H1 (cell line): ENCODE measurements at regions not wholly inside any gene's neighbourhood (a gene's known extent, or its start where the extent isn't known, plus 50 kb on each side); places are given as distances from the start of the nearest gene placed in this dataset.

Experiments used
- CTCF ChIA-PET: fragments of 300-600 bp; sonication (Branson Sonifier 250); formaldehyde crosslinking; loops from one replicate; lab custom pipeline; 2021; ENCODE audit not compliant: partially characterized antibody; lab: Charles Lee
- POLR2A ChIA-PET: fragments of 300-600 bp; sonication (Branson Sonifier 250); formaldehyde crosslinking; loops from one replicate; lab custom pipeline; 2021; ENCODE audit warnings: inconsistent platforms; ENCODE audit not compliant: partially characterized antibody; lab: Charles Lee
- DNase-seq, 2 experiments: peaks; one replicate each; pipeline versions ENCODE4 v3.0.0 to v3.0.0-alpha.2; 2010 to 2022; ENCODE audit warnings: low spot score in 2 of 2, low read depth in 1 of 2, mixed read lengths in 1 of 2
- FAIRE-seq: peaks from 2 replicates; lab custom pipeline; 2011; peaks lifted over from hg19 to GRCh38; lab: Jason Lieb, UNC
- H2AFZ ChIP-seq: 2 replicates; pipeline ENCODE4 v1.8.1; 2012; ENCODE audit warnings: low read length, inconsistent platforms
- H2AK5ac ChIP-seq: 2 replicates; pipeline ENCODE4 v1.6.1; 2013; ENCODE audit warnings: low read depth, low read length
- H2BK120ac ChIP-seq: replicated peaks from 2 replicates; pipeline ENCODE3; 2013; ENCODE audit warnings: low read depth, low read length, inconsistent platforms
- H2BK12ac ChIP-seq: 2 replicates; pipeline ENCODE4 v1.6.1; 2013; ENCODE audit warnings: low read depth, low read length
- H2BK15ac ChIP-seq: 2 replicates; pipeline ENCODE4 v1.6.1; 2013; ENCODE audit warnings: low read length
- H2BK20ac ChIP-seq: 2 replicates; pipeline ENCODE4 v1.6.1; 2013; ENCODE audit warnings: low read length
- H2BK5ac ChIP-seq: 2 replicates; pipeline ENCODE4 v1.6.1; 2013; ENCODE audit warnings: low read depth, low read length
- H3K14ac ChIP-seq: 2 replicates; pipeline ENCODE4 v1.6.1; 2013; ENCODE audit warnings: inconsistent platforms; ENCODE audit not compliant: insufficient read length
- H3K18ac ChIP-seq: 2 replicates; pipeline ENCODE4 v1.6.1; 2013; ENCODE audit warnings: low read length; ENCODE audit errors: extremely low read depth
- H3K23ac ChIP-seq: 2 replicates; pipeline ENCODE4 v1.6.1; 2013; ENCODE audit warnings: inconsistent platforms; ENCODE audit not compliant: insufficient read length
- H3K23me2 ChIP-seq: 2 replicates; pipeline ENCODE4 v1.6.1; 2013; ENCODE audit warnings: low read depth, low read length
- H3K27ac ChIP-seq: 2 replicates; pipeline ENCODE4 v1.6.1; 2011; ENCODE audit warnings: low read depth, low read length, inconsistent platforms
- H3K27me3 ChIP-seq, 4 experiments: replicated peaks in 1 of 4; 1 replicate in 1 of 4; 2 replicates in 3 of 4; pipeline versions ENCODE4 v1.6.1 to v1.8.1; 2011 to 2013; ENCODE audit warnings: low read length in 3 of 4, mild to moderate bottlenecking in 3 of 4, inconsistent platforms in 2 of 4, mixed read lengths in 2 of 4, moderate library complexity in 1 of 4; ENCODE audit not compliant: control insufficient read depth in 3 of 4, insufficient read depth in 3 of 4; ENCODE audit errors: extremely low read depth in 1 of 4
- H3K36me3 ChIP-seq, 4 experiments: 2 replicates each; pipeline versions ENCODE4 v1.6.1 to v1.8.1; 2011 to 2013; ENCODE audit warnings: mild to moderate bottlenecking in 4 of 4, low read length in 3 of 4, moderate library complexity in 2 of 4, control low read depth in 1 of 4, inconsistent platforms in 1 of 4; ENCODE audit not compliant: insufficient read depth in 4 of 4, control insufficient read depth in 2 of 4
- H3K4ac ChIP-seq: replicated peaks from 2 replicates; pipeline ENCODE3; 2013; ENCODE audit warnings: low read length, low read depth, mixed read lengths, inconsistent platforms; ENCODE audit not compliant: insufficient read length
- H3K4me1 ChIP-seq, 4 experiments: replicated peaks in 1 of 4; 1 replicate in 1 of 4; 2 replicates in 3 of 4; pipeline versions ENCODE4 v1.6.1 to v1.8.1; 2011 to 2013; ENCODE audit warnings: low read length in 3 of 4, inconsistent platforms in 2 of 4, mixed read lengths in 1 of 4; ENCODE audit not compliant: insufficient read depth in 4 of 4, control insufficient read depth in 3 of 4
- H3K4me2 ChIP-seq, 2 experiments: 2 replicates each; pipeline versions ENCODE4 v1.6.1 to v1.8.1; 2011 to 2013; ENCODE audit warnings: low read depth in 2 of 2, low read length in 2 of 2, control low read depth in 1 of 2, inconsistent platforms in 1 of 2, mild to moderate bottlenecking in 1 of 2; ENCODE audit not compliant: insufficient read depth in 1 of 2
- H3K4me3 ChIP-seq, 4 experiments: fragments of 200-600, 300-600 bp in 1 of 4; sonication (generic), shearing (Covaris generic), sonication (Bioruptor Twin) in 1 of 4; 2 replicates each; pipeline versions ENCODE4 v1.5.1 to v1.8.1; 2011 to 2016; ENCODE audit warnings: low read length in 4 of 4, low read depth in 3 of 4, control low read depth in 2 of 4, inconsistent platforms in 2 of 4, mild to moderate bottlenecking in 2 of 4, mixed read lengths in 1 of 4, moderate library complexity in 1 of 4; ENCODE audit not compliant: insufficient read depth in 2 of 4; ENCODE audit errors: extremely low read depth in 1 of 4
- H3K56ac ChIP-seq: replicated peaks from 2 replicates; pipeline ENCODE3; 2013; ENCODE audit warnings: low read depth, mild to moderate bottlenecking, mixed read lengths, low read length, inconsistent platforms; ENCODE audit not compliant: insufficient read length
- H3K79me1 ChIP-seq: 2 replicates; pipeline ENCODE4 v1.6.1; 2013; ENCODE audit warnings: low read depth, low read length, control low read depth
- H3K79me2 ChIP-seq, 2 experiments: 2 replicates each; pipeline versions ENCODE4 v1.6.1 to v1.8.1; 2012 to 2013; ENCODE audit warnings: low read length in 2 of 2, mild to moderate bottlenecking in 2 of 2, inconsistent platforms in 1 of 2; ENCODE audit not compliant: insufficient read depth in 2 of 2, control insufficient read depth in 1 of 2
- H3K9ac ChIP-seq, 4 experiments: replicated peaks in 1 of 4; 1 replicate in 1 of 4; 2 replicates in 3 of 4; pipeline versions ENCODE4 v1.6.1 to v1.8.1; 2011 to 2013; ENCODE audit warnings: low read depth in 3 of 4, low read length in 3 of 4, control low read depth in 2 of 4, mild to moderate bottlenecking in 2 of 4, moderate library complexity in 2 of 4, inconsistent platforms in 1 of 4; ENCODE audit errors: extremely low read depth in 1 of 4
- H3K9me3 ChIP-seq, 2 experiments: 2 replicates each; pipeline versions ENCODE4 v1.6.1 to v1.8.1; 2012 to 2013; ENCODE audit warnings: mild to moderate bottlenecking in 2 of 2, moderate library complexity in 2 of 2, control low read depth in 1 of 2, inconsistent platforms in 1 of 2, low read depth in 1 of 2, low read length in 1 of 2, mixed read lengths in 1 of 2; ENCODE audit not compliant: insufficient read depth in 2 of 2
- H4K20me1 ChIP-seq, 2 experiments: replicated peaks in 1 of 2; 2 replicates each; pipeline versions ENCODE3 to v1.8.1; 2011 to 2013; ENCODE audit warnings: inconsistent platforms in 2 of 2, low read length in 2 of 2, mild to moderate bottlenecking in 1 of 2; ENCODE audit not compliant: insufficient read depth in 2 of 2, control insufficient read depth in 1 of 2
- H4K5ac ChIP-seq: 2 replicates; pipeline ENCODE4 v1.6.1; 2013; ENCODE audit warnings: low read length, low read depth, mixed read lengths, inconsistent platforms; ENCODE audit not compliant: insufficient read length
- H4K8ac ChIP-seq: 2 replicates; pipeline ENCODE4 v1.8.0; 2013; ENCODE audit warnings: mild to moderate bottlenecking, moderate library complexity, low read length, inconsistent platforms; ENCODE audit not compliant: insufficient read depth; ENCODE audit errors: extremely low read depth
- H4K91ac ChIP-seq: replicated peaks from 2 replicates; pipeline ENCODE3; 2013; ENCODE audit warnings: low read length, mixed read lengths, inconsistent platforms; ENCODE audit not compliant: insufficient read length
- CBX5 ChIP-seq: fragments of 300-800, 300-1000 bp; sonication (generic); IDR thresholded peaks from 2 replicates; pipeline ENCODE4 v1.7.1; 2016; ENCODE audit warnings: antibody characterized with exemption, low read length, low read depth
- FOSL1 ChIP-seq: IDR thresholded peaks from 2 replicates; pipeline ENCODE4 v1.6.1; 2011; ENCODE audit warnings: mild to moderate bottlenecking, low read depth, low read length, moderate library complexity; ENCODE audit not compliant: insufficient read depth
- SIX5 ChIP-seq: IDR thresholded peaks from 2 replicates; pipeline ENCODE4 v1.6.1; 2011; ENCODE audit warnings: mild to moderate bottlenecking, low read depth, low read length
- SRF ChIP-seq: IDR thresholded peaks from 2 replicates; pipeline ENCODE4 v1.6.1; 2011; ENCODE audit warnings: mild to moderate bottlenecking, low read depth, low read length, moderate library complexity
- TAF7 ChIP-seq: optimal IDR thresholded peaks from 2 replicates; pipeline ENCODE3; 2011; ENCODE audit warnings: low read depth, mild to moderate bottlenecking, inconsistent platforms, low read length, moderate library complexity, borderline replicate concordance
- TBP ChIP-seq: IDR thresholded peaks from 2 replicates; pipeline ENCODE4 v1.6.1; 2011; ENCODE audit warnings: low read depth, low read length, improper control_type of control experiment
- WGBS, 2 experiments: shearing (Covaris generic) in 1 of 2; methylation state at CpG; one replicate each; pipeline versions ENCODE4 v1.1.6 to v1.1.7; 2013 to 2015; ENCODE audit warnings: low lambda C conversion rate in 2 of 2, mixed read lengths in 2 of 2, inconsistent platforms in 1 of 2, low coverage in 1 of 2, missing lambda C conversion rate in 1 of 2; ENCODE audit not compliant: insufficient replicate concordance in 2 of 2, insufficient coverage in 1 of 2, insufficient read length in 1 of 2; ENCODE audit errors: extremely low coverage in 1 of 2, missing lambda C conversion rate in 1 of 2; 5-methylcytosine and 5-hydroxymethylcytosine counted together

GRCh38 chr6:169095153-169095552 is 158.5 kb downstream of the THBS2 start:
- H3K27me3 ChIP-seq: no peaks in the 10 kb centered on the region
- H3K9ac ChIP-seq: no peak overlapping the region
- no peaks in the 10 kb centered on the region for H4K20me1 ChIP-seq
- H2BK15ac ChIP-seq: no peak overlapping the region
- no peaks in the 10 kb centered on the region for H3K23me2 ChIP-seq
- H3K79me1 ChIP-seq: no peaks in the 10 kb centered on the region
- no peak overlapping the region for H3K27ac ChIP-seq
- peaks cover 24 to 25% of the 10 kb centered on the region in 2 experiments for H3K9me3 ChIP-seq
- H2BK5ac ChIP-seq: no peak overlapping the region
- H3K4me3 ChIP-seq: no peak overlapping the region
- H3K4me2 ChIP-seq: no peak overlapping the region
- no peak overlapping the region for H3K56ac ChIP-seq
- no peak overlapping the region for H2BK12ac ChIP-seq
- H3K36me3 ChIP-seq: no peaks in the 10 kb centered on the region; a peak in 1 of 8 replicates
- DNase-seq (no peak), FAIRE-seq (no peak)
- no peaks in the 10 kb centered on the region for H3K79me2 ChIP-seq
- no peak overlapping the region for H3K14ac ChIP-seq
- H3K4me1 ChIP-seq: peaks cover 0 to 6% (median 5%) of the 10 kb centered on the region in 4 experiments; a peak in 4 of 7 replicates
- no peak overlapping the region for H2BK20ac ChIP-seq
- POLR2A ChIA-PET: no interaction called here
- TF ChIP-seq SRF (no peak), TBP (no peak), FOSL1 (no peak), TAF7 (no peak), SIX5 (no peak), CBX5 (no peak)
- no peak overlapping the region for H3K18ac ChIP-seq
- H4K91ac ChIP-seq: no peak overlapping the region
- no peak overlapping the region for H3K23ac ChIP-seq
- H3K4ac ChIP-seq: no peak overlapping the region
- H4K8ac ChIP-seq: no peak overlapping the region
- H2AK5ac ChIP-seq: no peak overlapping the region
- H4K5ac ChIP-seq: no peak overlapping the region
- no peak overlapping the region for H2BK120ac ChIP-seq
- CTCF ChIA-PET: interaction anchor here (1.6 kb wide), 1 partner anchor 95 kb away, joined by 3 read pairs; no protein-coding TSS in a partner anchor
- H2AFZ ChIP-seq: no peak overlapping the region
- 95% methylated on average over 11 of the region's 12 CpGs; no CpG with 5 or more reads in 1 of the 2 experiments for WGBS, 2 experiments
